ENCODE measurements at regions not wholly inside any gene's neighbourhood (a gene's known extent, or its start where the extent isn't known, plus 50 kb on each side); places are given as distances from the start of the nearest gene placed in this dataset.

DNA sequence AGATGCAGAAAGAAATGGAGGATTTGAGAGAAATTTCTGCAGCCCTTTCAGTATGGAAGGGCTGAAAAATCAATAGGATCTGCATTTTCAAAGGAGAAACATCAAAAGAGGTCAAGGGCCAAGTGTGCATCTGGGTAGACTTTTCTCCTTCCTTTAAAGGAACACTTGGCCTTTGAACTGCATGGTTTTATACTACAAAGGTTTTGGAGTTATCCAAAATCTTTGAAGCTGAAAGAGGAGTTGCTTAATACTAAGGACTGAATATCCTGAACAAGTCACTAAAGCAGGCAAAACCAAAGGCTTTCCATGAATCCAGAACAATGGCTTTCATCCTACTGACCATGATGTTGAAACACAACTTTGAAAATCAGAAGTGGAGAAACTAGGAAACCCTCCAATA is 553.7 kb upstream of the LMCD1 start:
- H3K4me1 ChIP-seq (ENCODE audit: control insufficient read depth, extremely low read depth, insufficient read depth, low read length) = no peaks in the 10 kb centered on the region
- no peaks in the 10 kb centered on the region for H3K9me3 ChIP-seq (ENCODE audit: control insufficient read depth, insufficient read depth, low read depth, low read length)
- H3K27me3 ChIP-seq (ENCODE audit: control insufficient read depth, insufficient read depth, low read length) = no peaks in the 10 kb centered on the region
- H4K20me1 ChIP-seq (ENCODE audit: control insufficient read depth, extremely low read depth, insufficient read depth, low read length) = no peaks in the 10 kb centered on the region
- no peak for TF ChIP-seq EZH2 (IDR thresholded peaks at IDR 0.05; ENCODE audit: low read length, missing control alignments)
- TF ChIP-seq, protein P1, sequence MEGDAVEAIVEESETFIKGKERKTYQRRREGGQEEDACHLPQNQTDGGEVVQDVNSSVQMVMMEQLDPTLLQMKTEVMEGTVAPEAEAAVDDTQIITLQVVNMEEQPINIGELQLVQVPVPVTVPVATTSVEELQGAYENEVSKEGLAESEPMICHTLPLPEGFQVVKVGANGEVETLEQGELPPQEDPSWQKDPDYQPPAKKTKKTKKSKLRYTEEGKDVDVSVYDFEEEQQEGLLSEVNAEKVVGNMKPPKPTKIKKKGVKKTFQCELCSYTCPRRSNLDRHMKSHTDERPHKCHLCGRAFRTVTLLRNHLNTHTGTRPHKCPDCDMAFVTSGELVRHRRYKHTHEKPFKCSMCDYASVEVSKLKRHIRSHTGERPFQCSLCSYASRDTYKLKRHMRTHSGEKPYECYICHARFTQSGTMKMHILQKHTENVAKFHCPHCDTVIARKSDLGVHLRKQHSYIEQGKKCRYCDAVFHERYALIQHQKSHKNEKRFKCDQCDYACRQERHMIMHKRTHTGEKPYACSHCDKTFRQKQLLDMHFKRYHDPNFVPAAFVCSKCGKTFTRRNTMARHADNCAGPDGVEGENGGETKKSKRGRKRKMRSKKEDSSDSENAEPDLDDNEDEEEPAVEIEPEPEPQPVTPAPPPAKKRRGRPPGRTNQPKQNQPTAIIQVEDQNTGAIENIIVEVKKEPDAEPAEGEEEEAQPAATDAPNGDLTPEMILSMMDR (conservative IDR thresholded peaks at IDR 0.05 in 1 of 2, IDR thresholded peaks at IDR 0.05 in 1 of 2; ENCODE audit: low read depth in 1 of 2, low read length in 2 of 2) = no peak
- H3K4me3 ChIP-seq (replicated peaks in 1 of 4; ENCODE audit: control extremely low read depth in 1 of 4, insufficient read depth in 1 of 4, low read depth in 3 of 4, low read length in 4 of 4) = no peak overlapping the region
- H3K79me2 ChIP-seq (ENCODE audit: control insufficient read depth, insufficient read depth, low read length) = no peaks in the 10 kb centered on the region
- H3K36me3 ChIP-seq (ENCODE audit: control insufficient read depth, insufficient read depth, low read length) = no peaks in the 10 kb centered on the region
- no peak for DNase-seq (ENCODE audit: low read depth in 2 of 2)
- H3K4me2 ChIP-seq (ENCODE audit: extremely low read depth, insufficient read depth, low read length) = no peak overlapping the region
- no peak overlapping the region for H2AFZ ChIP-seq (ENCODE audit: low read length)
- H3K9ac ChIP-seq (ENCODE audit: insufficient read depth, low read length) = no peak overlapping the region
- no peak overlapping the region for H3K27ac ChIP-seq (ENCODE audit: insufficient read depth, low read length)

GRCh38 chr3:7950890-7951289 is 550.7 kb upstream of the LMCD1 start:
- H3K9me3 ChIP-seq (ENCODE audit: control insufficient read depth, insufficient read depth, low read depth, low read length) = no peaks in the 10 kb centered on the region
- no peaks in the 10 kb centered on the region for H3K36me3 ChIP-seq (ENCODE audit: control insufficient read depth, insufficient read depth, low read length)
- no peak for DNase-seq (ENCODE audit: low read depth in 2 of 2)
- H3K27me3 ChIP-seq (ENCODE audit: control insufficient read depth, insufficient read depth, low read length) = no peaks in the 10 kb centered on the region
- no peaks in the 10 kb centered on the region for H3K79me2 ChIP-seq (ENCODE audit: control insufficient read depth, insufficient read depth, low read length)
- no peak overlapping the region for H3K4me2 ChIP-seq (ENCODE audit: extremely low read depth, insufficient read depth, low read length)
- H4K20me1 ChIP-seq (ENCODE audit: control insufficient read depth, extremely low read depth, insufficient read depth, low read length) = no peaks in the 10 kb centered on the region
- H3K4me3 ChIP-seq (replicated peaks in 1 of 4; ENCODE audit: control extremely low read depth in 1 of 4, insufficient read depth in 1 of 4, low read depth in 3 of 4, low read length in 4 of 4) = no peak overlapping the region
- no peak overlapping the region for H2AFZ ChIP-seq (ENCODE audit: low read length)
- TF ChIP-seq, protein P1 (conservative IDR thresholded peaks at IDR 0.05 in 1 of 2, IDR thresholded peaks at IDR 0.05 in 1 of 2; ENCODE audit: low read depth in 1 of 2, low read length in 2 of 2) = no peak
- TF ChIP-seq EZH2 (IDR thresholded peaks at IDR 0.05; ENCODE audit: low read length, missing control alignments) = no peak
- H3K4me1 ChIP-seq (ENCODE audit: control insufficient read depth, extremely low read depth, insufficient read depth, low read length) = no peaks in the 10 kb centered on the region
- no peak overlapping the region for H3K27ac ChIP-seq (ENCODE audit: insufficient read depth, low read length)
- no peak overlapping the region for H3K9ac ChIP-seq (ENCODE audit: insufficient read depth, low read length)

- no peaks in the 10 kb centered on the region for H3K79me2 ChIP-seq (ENCODE audit: control insufficient read depth, insufficient read depth, low read length)
- no peaks in the 10 kb centered on the region for H3K36me3 ChIP-seq (ENCODE audit: control insufficient read depth, insufficient read depth, low read length)
- no peak overlapping the region for H3K27ac ChIP-seq (ENCODE audit: insufficient read depth, low read length)
- no peaks in the 10 kb centered on the region for H3K27me3 ChIP-seq (ENCODE audit: control insufficient read depth, insufficient read depth, low read length)
- no peak for TF ChIP-seq EZH2 (IDR thresholded peaks at IDR 0.05; ENCODE audit: low read length, missing control alignments)
- TF ChIP-seq, protein P1 (conservative IDR thresholded peaks at IDR 0.05 in 1 of 2, IDR thresholded peaks at IDR 0.05 in 1 of 2; ENCODE audit: low read depth in 1 of 2, low read length in 2 of 2) = no peak
- H3K4me2 ChIP-seq (ENCODE audit: extremely low read depth, insufficient read depth, low read length) = no peak overlapping the region
- no peaks in the 10 kb centered on the region for H3K4me1 ChIP-seq (ENCODE audit: control insufficient read depth, extremely low read depth, insufficient read depth, low read length)
- no peak overlapping the region for H3K4me3 ChIP-seq (replicated peaks in 1 of 4; ENCODE audit: control extremely low read depth in 1 of 4, insufficient read depth in 1 of 4, low read depth in 3 of 4, low read length in 4 of 4)
- H4K20me1 ChIP-seq (ENCODE audit: control insufficient read depth, extremely low read depth, insufficient read depth, low read length) = no peaks in the 10 kb centered on the region
- H3K9ac ChIP-seq (ENCODE audit: insufficient read depth, low read length) = no peak overlapping the region
- no peak overlapping the region for H2AFZ ChIP-seq (ENCODE audit: low read length)
- H3K9me3 ChIP-seq (ENCODE audit: control insufficient read depth, insufficient read depth, low read depth, low read length) = no peaks in the 10 kb centered on the region
- DNase-seq (ENCODE audit: low read depth in 2 of 2) = peak in 1 of 2 donors; percentile 6
Measured at GRCh38 chr3:7953449-7954014, 548.1 kb upstream of the LMCD1 start.
